Fibroblast of lung (primary cell): ENCODE measurements at regions not wholly inside any gene's neighbourhood (a gene's known extent, or its start where the extent isn't known, plus 50 kb on each side); places are given as distances from the start of the nearest gene placed in this dataset.

Source experiments
- DNase-seq, 2 donors: peaks; one replicate each; pipeline versions ENCODE4 v3.0.0 to v3.0.0-alpha.2; 2010; ENCODE audit warnings: low read depth in 2 of 2
- H2AFZ ChIP-seq: 2 replicates; pipeline ENCODE4 v1.5.1; 2012; ENCODE audit warnings: low read length, control low read depth, inconsistent platforms
- H3K27ac ChIP-seq: 2 replicates; pipeline ENCODE4 v1.5.1; 2011; ENCODE audit warnings: low read length, control low read depth; ENCODE audit not compliant: insufficient read depth
- H3K27me3 ChIP-seq: 2 replicates; pipeline ENCODE4 v1.5.1; 2011; ENCODE audit warnings: mild to moderate bottlenecking, low read length; ENCODE audit not compliant: control insufficient read depth, insufficient read depth
- H3K36me3 ChIP-seq: 2 replicates; pipeline ENCODE4 v1.5.1; 2011; ENCODE audit warnings: low read length; ENCODE audit not compliant: control insufficient read depth, insufficient read depth
- H3K4me1 ChIP-seq: 2 replicates; pipeline ENCODE4 v1.5.1; 2011; ENCODE audit warnings: low read length; ENCODE audit not compliant: control insufficient read depth, insufficient read depth; ENCODE audit errors: extremely low read depth
- H3K4me2 ChIP-seq: 2 replicates; pipeline ENCODE4 v1.5.1; 2011; ENCODE audit warnings: low read length, control low read depth; ENCODE audit not compliant: insufficient read depth; ENCODE audit errors: extremely low read depth
- H3K4me3 ChIP-seq, 4 experiments: fragments of 200-600 bp in 1 of 4; sonication (generic) in 1 of 4; replicated peaks in 1 of 4; 2 replicates each; pipeline ENCODE4 v1.5.1; 2011 to 2016; ENCODE audit warnings: low read length in 4 of 4, low read depth in 3 of 4, mild to moderate bottlenecking in 3 of 4, control low read depth in 2 of 4, inconsistent platforms in 1 of 4, mixed read lengths in 1 of 4; ENCODE audit not compliant: insufficient read depth in 1 of 4; ENCODE audit errors: control extremely low read depth in 1 of 4
- H3K79me2 ChIP-seq: 2 replicates; pipeline ENCODE4 v1.5.1; 2012; ENCODE audit warnings: mild to moderate bottlenecking, low read length, inconsistent platforms; ENCODE audit not compliant: control insufficient read depth, insufficient read depth
- H3K9ac ChIP-seq: 2 replicates; pipeline ENCODE4 v1.5.1; 2011; ENCODE audit warnings: mild to moderate bottlenecking, low read length, control low read depth; ENCODE audit not compliant: insufficient read depth
- H3K9me3 ChIP-seq: 2 replicates; pipeline ENCODE4 v1.5.1; 2012; ENCODE audit warnings: low read depth, low read length; ENCODE audit not compliant: control insufficient read depth, insufficient read depth
- H4K20me1 ChIP-seq: 2 replicates; pipeline ENCODE4 v1.5.1; 2011; ENCODE audit warnings: low read length; ENCODE audit not compliant: control insufficient read depth, insufficient read depth; ENCODE audit errors: extremely low read depth
- EZH2 ChIP-seq: IDR thresholded peaks from 2 replicates; pipeline ENCODE4 v1.5.1; 2012; ENCODE audit warnings: low read length, control low read depth, mild to moderate bottlenecking; ENCODE audit errors: missing control alignments
- TF ChIP-seq, protein P1 (sequence below), 2 donors: IDR thresholded peaks in 1 of 2; conservative IDR thresholded peaks in 1 of 2; 1 replicate in 1 of 2; 2 replicates in 1 of 2; pipeline ENCODE4 v1.5.1; 2011 to 2012; ENCODE audit warnings: low read length in 2 of 2, control low read depth in 1 of 2, inconsistent platforms in 1 of 2, low read depth in 1 of 2, mild to moderate bottlenecking in 1 of 2

DNA sequence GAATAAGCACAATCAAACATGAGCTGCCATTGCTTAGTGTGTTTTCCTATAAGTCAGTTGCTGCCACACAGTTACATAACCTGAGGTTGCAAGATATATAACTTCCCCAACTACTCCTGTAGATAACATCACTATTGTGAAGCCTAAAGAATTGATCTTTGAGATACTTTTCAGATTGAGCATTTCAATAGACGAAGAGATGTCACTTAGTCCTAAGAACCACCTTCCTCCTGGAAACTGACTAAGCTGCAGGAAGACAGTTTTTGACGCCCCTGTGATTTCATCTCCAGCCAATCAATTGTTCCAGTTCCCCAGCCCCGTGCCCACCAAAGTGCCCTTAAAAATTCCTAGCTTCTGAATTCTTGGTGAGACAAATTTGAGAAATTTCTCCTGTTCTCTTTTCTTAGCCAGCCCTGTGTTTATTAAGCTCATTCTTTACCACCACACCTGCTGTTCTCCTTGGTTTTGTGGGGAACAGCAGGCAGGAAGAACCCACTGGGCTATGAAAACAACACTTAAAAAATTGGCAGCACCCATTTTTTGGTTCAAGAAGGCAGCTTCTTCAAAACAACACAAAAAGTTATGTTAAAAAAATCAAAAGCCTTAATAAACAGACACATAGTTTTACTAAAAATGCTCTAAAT lies 317.1 kb upstream of the PABPC4L start:
- no peaks in the 10 kb centered on the region for H3K36me3 ChIP-seq
- no peaks in the 10 kb centered on the region for H4K20me1 ChIP-seq
- H3K4me2 ChIP-seq, result no peak overlapping the region
- TF ChIP-seq, protein P1, sequence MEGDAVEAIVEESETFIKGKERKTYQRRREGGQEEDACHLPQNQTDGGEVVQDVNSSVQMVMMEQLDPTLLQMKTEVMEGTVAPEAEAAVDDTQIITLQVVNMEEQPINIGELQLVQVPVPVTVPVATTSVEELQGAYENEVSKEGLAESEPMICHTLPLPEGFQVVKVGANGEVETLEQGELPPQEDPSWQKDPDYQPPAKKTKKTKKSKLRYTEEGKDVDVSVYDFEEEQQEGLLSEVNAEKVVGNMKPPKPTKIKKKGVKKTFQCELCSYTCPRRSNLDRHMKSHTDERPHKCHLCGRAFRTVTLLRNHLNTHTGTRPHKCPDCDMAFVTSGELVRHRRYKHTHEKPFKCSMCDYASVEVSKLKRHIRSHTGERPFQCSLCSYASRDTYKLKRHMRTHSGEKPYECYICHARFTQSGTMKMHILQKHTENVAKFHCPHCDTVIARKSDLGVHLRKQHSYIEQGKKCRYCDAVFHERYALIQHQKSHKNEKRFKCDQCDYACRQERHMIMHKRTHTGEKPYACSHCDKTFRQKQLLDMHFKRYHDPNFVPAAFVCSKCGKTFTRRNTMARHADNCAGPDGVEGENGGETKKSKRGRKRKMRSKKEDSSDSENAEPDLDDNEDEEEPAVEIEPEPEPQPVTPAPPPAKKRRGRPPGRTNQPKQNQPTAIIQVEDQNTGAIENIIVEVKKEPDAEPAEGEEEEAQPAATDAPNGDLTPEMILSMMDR (conservative IDR thresholded peaks at IDR 0.05 in 1 of 2, IDR thresholded peaks at IDR 0.05 in 1 of 2; ENCODE audit: low read depth in 1 of 2, low read length in 2 of 2), result no peak
- no peak for TF ChIP-seq EZH2
- no peak overlapping the region for H3K9ac ChIP-seq
- H3K9me3 ChIP-seq, result no peaks in the 10 kb centered on the region
- no peak overlapping the region for H2AFZ ChIP-seq
- H3K27ac ChIP-seq, result no peak overlapping the region
- no peak for DNase-seq
- no peaks in the 10 kb centered on the region for H3K4me1 ChIP-seq
- H3K79me2 ChIP-seq, result no peaks in the 10 kb centered on the region
- H3K27me3 ChIP-seq, result no peaks in the 10 kb centered on the region
- no peak overlapping the region for H3K4me3 ChIP-seq

DNA sequence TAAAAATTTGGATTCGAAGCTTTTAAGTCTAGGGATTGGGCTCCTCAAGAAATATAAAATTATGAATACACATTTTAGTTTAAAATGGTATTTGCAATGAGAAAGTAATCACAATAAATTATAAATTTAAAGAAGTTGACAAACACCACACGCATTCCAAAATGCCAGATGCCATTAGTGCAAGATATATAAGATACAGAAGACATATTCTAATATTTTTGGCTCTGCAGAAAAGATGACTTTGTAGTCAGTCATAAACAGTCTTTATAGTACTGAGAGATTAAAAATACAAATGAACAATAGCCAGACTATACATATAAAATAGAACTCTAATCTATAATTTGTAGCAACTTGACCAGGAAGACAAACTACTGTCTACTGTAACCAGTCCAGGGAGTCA lies 309.0 kb upstream of the PABPC4L start:
- Histone ChIP-seq H3K9me3 (no peaks in the 10 kb centered on the region), H3K27ac (no peak overlapping the region)
- TF ChIP-seq EZH2, result no peak
- TF ChIP-seq, protein P1 (conservative IDR thresholded peaks at IDR 0.05 in 1 of 2, IDR thresholded peaks at IDR 0.05 in 1 of 2; ENCODE audit: low read depth in 1 of 2, low read length in 2 of 2), result no peak

DNA sequence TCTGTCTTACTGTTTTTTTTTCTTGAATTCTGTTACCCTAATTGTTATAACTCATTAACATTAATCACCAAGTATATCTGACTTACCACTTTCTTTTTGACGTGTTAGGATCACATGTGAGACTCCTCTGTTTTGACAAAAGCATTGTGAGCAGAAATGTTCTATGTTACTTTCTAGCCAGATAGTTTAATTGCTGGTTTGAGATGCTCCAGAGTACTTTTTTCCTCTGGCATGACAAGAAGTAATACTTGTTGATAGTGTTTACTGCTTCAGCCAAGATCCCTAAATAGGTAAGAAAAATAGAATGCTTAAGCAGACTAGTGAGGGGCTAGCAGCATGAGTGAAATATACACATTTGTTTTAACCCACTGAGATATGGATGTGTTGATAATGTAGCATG lies 303.9 kb upstream of the PABPC4L start:
- no peak overlapping the region for H3K4me3 ChIP-seq
- no peak overlapping the region for H3K4me2 ChIP-seq
- H2AFZ ChIP-seq, result no peak overlapping the region
- TF ChIP-seq, protein P1 (conservative IDR thresholded peaks at IDR 0.05 in 1 of 2, IDR thresholded peaks at IDR 0.05 in 1 of 2; ENCODE audit: low read depth in 1 of 2, low read length in 2 of 2), result no peak
- TF ChIP-seq EZH2, result no peak
- no peaks in the 10 kb centered on the region for H3K4me1 ChIP-seq
- no peaks in the 10 kb centered on the region for H4K20me1 ChIP-seq
- H3K9me3 ChIP-seq, result no peaks in the 10 kb centered on the region
- H3K9ac ChIP-seq, result no peak overlapping the region
- no peak overlapping the region for H3K27ac ChIP-seq
- DNase-seq, result no peak
- H3K27me3 ChIP-seq, result no peaks in the 10 kb centered on the region
- no peaks in the 10 kb centered on the region for H3K79me2 ChIP-seq
- H3K36me3 ChIP-seq, result no peaks in the 10 kb centered on the region

More for the DNA sequence above, 309.0 kb upstream of the PABPC4L start:
- H3K4me3 ChIP-seq, result no peak overlapping the region
- no peak overlapping the region for H3K9ac ChIP-seq
- H2AFZ ChIP-seq, result no peak overlapping the region
- no peak overlapping the region for H3K4me2 ChIP-seq
- no peaks in the 10 kb centered on the region for H3K4me1 ChIP-seq
- H3K79me2 ChIP-seq, result no peaks in the 10 kb centered on the region
- no peaks in the 10 kb centered on the region for H4K20me1 ChIP-seq
- H3K27me3 ChIP-seq, result no peaks in the 10 kb centered on the region
- no peak for DNase-seq
- H3K36me3 ChIP-seq, result no peaks in the 10 kb centered on the region
